ENCODE measurements at regions not wholly inside any gene's neighbourhood (a gene's known extent, or its start where the extent isn't known, plus 50 kb on each side); places are given as distances from the start of the nearest gene placed in this dataset.

GRCh38 chr10:28874210-28874609 is 196.9 kb downstream of the BAMBI start:
- Histone ChIP-seq H3K4me1 (ENCODE audit: insufficient read depth, low read length, poor library complexity, severe bottlenecking) (no peaks in the 10 kb centered on the region), H3K27me3 (ENCODE audit: insufficient read depth, low read length, poor library complexity, severe bottlenecking) (no peaks in the 10 kb centered on the region), H3K9ac (ENCODE audit: low read depth, low read length, poor library complexity, severe bottlenecking) (no peak overlapping the region), H4K20me1 (ENCODE audit: insufficient read depth, low read length, poor library complexity, severe bottlenecking) (no peaks in the 10 kb centered on the region), H3K9me2 (replicated peaks; ENCODE audit: low read depth, low read length) (no peaks in the 10 kb centered on the region), H3K36me3 (ENCODE audit: insufficient read depth, low read length) (no peaks in the 10 kb centered on the region), H3K4me2 (ENCODE audit: low read depth, low read length, poor library complexity, severe bottlenecking) (no peak overlapping the region), H2AFZ (ENCODE audit: low read length) (no peak overlapping the region), H3K9me3 (ENCODE audit: insufficient read depth, low read depth, low read length) (no peaks in the 10 kb centered on the region), H3K4me3 (ENCODE audit: low read length, poor library complexity, severe bottlenecking) (no peak overlapping the region), H3F3A (ENCODE audit: low read depth) (no peaks in the 10 kb centered on the region), H3K79me2 (ENCODE audit: insufficient read depth, low read length) (no peaks in the 10 kb centered on the region)
- TF ChIP-seq EZH2phosphoT487 (IDR thresholded peaks at IDR 0.05; ENCODE audit: borderline replicate concordance) (no peak), CTCF (conservative IDR thresholded peaks at IDR 0.05; ENCODE audit: low read length) (no peak)

- Histone ChIP-seq H3K4me3 (ENCODE audit: low read length, poor library complexity, severe bottlenecking) (no peak overlapping the region), H3K79me2 (ENCODE audit: insufficient read depth, low read length) (no peaks in the 10 kb centered on the region), H3K36me3 (ENCODE audit: insufficient read depth, low read length) (no peaks in the 10 kb centered on the region), H3K9me3 (ENCODE audit: insufficient read depth, low read depth, low read length) (no peaks in the 10 kb centered on the region), H3K27me3 (ENCODE audit: insufficient read depth, low read length, poor library complexity, severe bottlenecking) (no peaks in the 10 kb centered on the region), H3K9ac (ENCODE audit: low read depth, low read length, poor library complexity, severe bottlenecking) (no peak overlapping the region), H3F3A (ENCODE audit: low read depth) (no peaks in the 10 kb centered on the region), H3K4me2 (ENCODE audit: low read depth, low read length, poor library complexity, severe bottlenecking) (no peak overlapping the region), H3K4me1 (ENCODE audit: insufficient read depth, low read length, poor library complexity, severe bottlenecking) (no peaks in the 10 kb centered on the region), H4K20me1 (ENCODE audit: insufficient read depth, low read length, poor library complexity, severe bottlenecking) (no peaks in the 10 kb centered on the region), H2AFZ (ENCODE audit: low read length) (no peak overlapping the region), H3K9me2 (replicated peaks; ENCODE audit: low read depth, low read length) (no peaks in the 10 kb centered on the region)
- TF ChIP-seq EZH2phosphoT487 (IDR thresholded peaks at IDR 0.05; ENCODE audit: borderline replicate concordance) (no peak), CTCF (conservative IDR thresholded peaks at IDR 0.05; ENCODE audit: low read length) (no peak)
Measured at GRCh38 chr10:28875549-28876081, 198.3 kb downstream of the BAMBI start.

- TF ChIP-seq EZH2phosphoT487 (IDR thresholded peaks at IDR 0.05; ENCODE audit: borderline replicate concordance) (no peak), CTCF (conservative IDR thresholded peaks at IDR 0.05; ENCODE audit: low read length) (no peak)
- H3K9me3 ChIP-seq (ENCODE audit: insufficient read depth, low read depth, low read length) = no peaks in the 10 kb centered on the region
- H3K27me3 ChIP-seq (ENCODE audit: insufficient read depth, low read length, poor library complexity, severe bottlenecking) = no peaks in the 10 kb centered on the region
- no peak overlapping the region for H3K4me3 ChIP-seq (ENCODE audit: low read length, poor library complexity, severe bottlenecking)
- no peaks in the 10 kb centered on the region for H4K20me1 ChIP-seq (ENCODE audit: insufficient read depth, low read length, poor library complexity, severe bottlenecking)
- H3K4me2 ChIP-seq (ENCODE audit: low read depth, low read length, poor library complexity, severe bottlenecking) = no peak overlapping the region
- no peak overlapping the region for H2AFZ ChIP-seq (ENCODE audit: low read length)
- no peaks in the 10 kb centered on the region for H3K4me1 ChIP-seq (ENCODE audit: insufficient read depth, low read length, poor library complexity, severe bottlenecking)
- no peak overlapping the region for H3K9ac ChIP-seq (ENCODE audit: low read depth, low read length, poor library complexity, severe bottlenecking)
- H3F3A ChIP-seq (ENCODE audit: low read depth) = no peaks in the 10 kb centered on the region
- no peaks in the 10 kb centered on the region for H3K79me2 ChIP-seq (ENCODE audit: insufficient read depth, low read length)
- H3K36me3 ChIP-seq (ENCODE audit: insufficient read depth, low read length) = no peaks in the 10 kb centered on the region
- H3K9me2 ChIP-seq (replicated peaks; ENCODE audit: low read depth, low read length) = no peaks in the 10 kb centered on the region
Measured at GRCh38 chr10:28878236-28878970, 201.1 kb downstream of the BAMBI start.

All from Loucy (cell line).